GM12878 (cell line): ENCODE measurements at regions not wholly inside any gene's neighbourhood (a gene's known extent, or its start where the extent isn't known, plus 50 kb on each side); places are given as distances from the start of the nearest gene placed in this dataset.

Source experiments
- EP300 ChIP-seq, 2 experiments: fragments of 150-350 bp in 1 of 2; IDR thresholded peaks; 2 replicates each; pipeline ENCODE4 v1.6.1; 2011 to 2012; ENCODE audit warnings: low read depth in 2 of 2, low read length in 2 of 2, borderline replicate concordance in 1 of 2, improper control_type of control experiment in 1 of 2, inconsistent platforms in 1 of 2; ENCODE audit not compliant: control insufficient read depth in 1 of 2
- EZH2 ChIP-seq: IDR thresholded peaks from 2 replicates; pipeline ENCODE4 v1.6.1; 2012; ENCODE audit warnings: low read depth, mild to moderate bottlenecking, control low read depth, inconsistent platforms, low read length, borderline replicate concordance; ENCODE audit not compliant: control insufficient read depth
- NR2F1 ChIP-seq: fragments of 450-650 bp; conservative IDR thresholded peaks from 2 replicates; pipeline ENCODE4 v1.6.1; 2017; ENCODE audit warnings: mild to moderate bottlenecking
- RAD21 ChIP-seq: IDR thresholded peaks from 2 replicates; pipeline ENCODE4 v1.6.1; 2011; ENCODE audit warnings: mild to moderate bottlenecking, low read depth, low read length, moderate library complexity; ENCODE audit not compliant: insufficient read depth
- SMAD1 ChIP-seq: fragments of 450-650 bp; IDR thresholded peaks from 2 replicates; pipeline ENCODE4 v1.6.1; 2018; ENCODE audit warnings: mild to moderate bottlenecking, low read depth; ENCODE audit not compliant: partially characterized antibody
- SUPT20H ChIP-seq: IDR thresholded peaks from 2 replicates; pipeline ENCODE4 v1.6.1; 2011; ENCODE audit warnings: low read depth, mild to moderate bottlenecking, low read length, moderate library complexity, borderline replicate concordance; ENCODE audit not compliant: control insufficient read depth
- SUZ12 ChIP-seq: fragments of 200-600 bp; sonication (generic); IDR thresholded peaks from one replicate; pipeline ENCODE4 v1.6.1; 2018; ENCODE audit warnings: antibody characterized with exemption, mild to moderate bottlenecking; ENCODE audit not compliant: unreplicated experiment
- TF ChIP-seq, protein P1 (sequence below): IDR thresholded peaks from 2 replicates; pipeline ENCODE4 v1.6.1; 2012; ENCODE audit warnings: mild to moderate bottlenecking, low read depth, low read length
- TF ChIP-seq, protein P2 (sequence below), 3 experiments: IDR thresholded peaks in 2 of 3; conservative IDR thresholded peaks in 1 of 3; 2 replicates each; pipeline ENCODE4 v1.5.1; 2011; ENCODE audit warnings: low read depth in 3 of 3, low read length in 3 of 3, mild to moderate bottlenecking in 3 of 3, control low read depth in 2 of 3, moderate library complexity in 2 of 3, inconsistent platforms in 1 of 3, mixed read lengths in 1 of 3; ENCODE audit not compliant: control insufficient read depth in 2 of 3, insufficient read depth in 1 of 3; ENCODE audit errors: extremely low read depth in 1 of 3
- TF ChIP-seq, protein P3 (sequence below): fragments of 450-650 bp; IDR thresholded peaks from 2 replicates; pipeline ENCODE4 v1.6.1; 2016; ENCODE audit warnings: mild to moderate bottlenecking

DNA sequence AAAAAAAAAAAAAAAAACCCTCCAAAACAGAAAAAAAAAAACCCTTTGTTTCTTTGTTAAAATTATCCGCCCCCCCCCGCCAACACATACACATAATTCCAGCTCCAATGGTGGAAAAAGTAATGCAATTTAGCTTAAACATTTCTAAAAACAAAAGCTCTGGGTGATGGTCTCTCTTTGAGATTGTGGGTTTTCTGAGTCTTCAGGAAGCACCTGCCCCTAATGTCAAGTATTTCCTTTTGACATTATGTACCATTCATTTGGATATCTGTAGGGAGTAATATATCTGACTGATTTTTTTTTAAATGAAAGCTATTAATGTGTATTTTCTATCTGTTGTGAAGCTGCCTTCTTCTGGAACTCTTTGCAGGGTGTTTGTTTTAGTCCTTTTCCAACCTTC lies 389.7 kb downstream of the TAF11L14 start:
- TF ChIP-seq NR2F1 (no peak), SUZ12 (no peak), SMAD1 (no peak), RAD21 (no peak), EZH2 (no peak), SUPT20H (no peak), EP300 (IDR thresholded peaks at IDR 0.05; ENCODE audit: borderline replicate concordance in 1 of 2, control insufficient read depth in 1 of 2, low read depth in 2 of 2, low read length in 2 of 2) (no peak)
- TF ChIP-seq, protein P1, sequence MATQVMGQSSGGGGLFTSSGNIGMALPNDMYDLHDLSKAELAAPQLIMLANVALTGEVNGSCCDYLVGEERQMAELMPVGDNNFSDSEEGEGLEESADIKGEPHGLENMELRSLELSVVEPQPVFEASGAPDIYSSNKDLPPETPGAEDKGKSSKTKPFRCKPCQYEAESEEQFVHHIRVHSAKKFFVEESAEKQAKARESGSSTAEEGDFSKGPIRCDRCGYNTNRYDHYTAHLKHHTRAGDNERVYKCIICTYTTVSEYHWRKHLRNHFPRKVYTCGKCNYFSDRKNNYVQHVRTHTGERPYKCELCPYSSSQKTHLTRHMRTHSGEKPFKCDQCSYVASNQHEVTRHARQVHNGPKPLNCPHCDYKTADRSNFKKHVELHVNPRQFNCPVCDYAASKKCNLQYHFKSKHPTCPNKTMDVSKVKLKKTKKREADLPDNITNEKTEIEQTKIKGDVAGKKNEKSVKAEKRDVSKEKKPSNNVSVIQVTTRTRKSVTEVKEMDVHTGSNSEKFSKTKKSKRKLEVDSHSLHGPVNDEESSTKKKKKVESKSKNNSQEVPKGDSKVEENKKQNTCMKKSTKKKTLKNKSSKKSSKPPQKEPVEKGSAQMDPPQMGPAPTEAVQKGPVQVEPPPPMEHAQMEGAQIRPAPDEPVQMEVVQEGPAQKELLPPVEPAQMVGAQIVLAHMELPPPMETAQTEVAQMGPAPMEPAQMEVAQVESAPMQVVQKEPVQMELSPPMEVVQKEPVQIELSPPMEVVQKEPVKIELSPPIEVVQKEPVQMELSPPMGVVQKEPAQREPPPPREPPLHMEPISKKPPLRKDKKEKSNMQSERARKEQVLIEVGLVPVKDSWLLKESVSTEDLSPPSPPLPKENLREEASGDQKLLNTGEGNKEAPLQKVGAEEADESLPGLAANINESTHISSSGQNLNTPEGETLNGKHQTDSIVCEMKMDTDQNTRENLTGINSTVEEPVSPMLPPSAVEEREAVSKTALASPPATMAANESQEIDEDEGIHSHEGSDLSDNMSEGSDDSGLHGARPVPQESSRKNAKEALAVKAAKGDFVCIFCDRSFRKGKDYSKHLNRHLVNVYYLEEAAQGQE, result no peak
- TF ChIP-seq, protein P2, sequence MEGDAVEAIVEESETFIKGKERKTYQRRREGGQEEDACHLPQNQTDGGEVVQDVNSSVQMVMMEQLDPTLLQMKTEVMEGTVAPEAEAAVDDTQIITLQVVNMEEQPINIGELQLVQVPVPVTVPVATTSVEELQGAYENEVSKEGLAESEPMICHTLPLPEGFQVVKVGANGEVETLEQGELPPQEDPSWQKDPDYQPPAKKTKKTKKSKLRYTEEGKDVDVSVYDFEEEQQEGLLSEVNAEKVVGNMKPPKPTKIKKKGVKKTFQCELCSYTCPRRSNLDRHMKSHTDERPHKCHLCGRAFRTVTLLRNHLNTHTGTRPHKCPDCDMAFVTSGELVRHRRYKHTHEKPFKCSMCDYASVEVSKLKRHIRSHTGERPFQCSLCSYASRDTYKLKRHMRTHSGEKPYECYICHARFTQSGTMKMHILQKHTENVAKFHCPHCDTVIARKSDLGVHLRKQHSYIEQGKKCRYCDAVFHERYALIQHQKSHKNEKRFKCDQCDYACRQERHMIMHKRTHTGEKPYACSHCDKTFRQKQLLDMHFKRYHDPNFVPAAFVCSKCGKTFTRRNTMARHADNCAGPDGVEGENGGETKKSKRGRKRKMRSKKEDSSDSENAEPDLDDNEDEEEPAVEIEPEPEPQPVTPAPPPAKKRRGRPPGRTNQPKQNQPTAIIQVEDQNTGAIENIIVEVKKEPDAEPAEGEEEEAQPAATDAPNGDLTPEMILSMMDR (IDR thresholded peaks at IDR 0.05 in 2 of 3, conservative IDR thresholded peaks at IDR 0.05 in 1 of 3; ENCODE audit: control insufficient read depth in 2 of 3, extremely low read depth in 1 of 3, insufficient read depth in 1 of 3, low read depth in 3 of 3, low read length in 3 of 3), result no peak
- TF ChIP-seq, protein P3, sequence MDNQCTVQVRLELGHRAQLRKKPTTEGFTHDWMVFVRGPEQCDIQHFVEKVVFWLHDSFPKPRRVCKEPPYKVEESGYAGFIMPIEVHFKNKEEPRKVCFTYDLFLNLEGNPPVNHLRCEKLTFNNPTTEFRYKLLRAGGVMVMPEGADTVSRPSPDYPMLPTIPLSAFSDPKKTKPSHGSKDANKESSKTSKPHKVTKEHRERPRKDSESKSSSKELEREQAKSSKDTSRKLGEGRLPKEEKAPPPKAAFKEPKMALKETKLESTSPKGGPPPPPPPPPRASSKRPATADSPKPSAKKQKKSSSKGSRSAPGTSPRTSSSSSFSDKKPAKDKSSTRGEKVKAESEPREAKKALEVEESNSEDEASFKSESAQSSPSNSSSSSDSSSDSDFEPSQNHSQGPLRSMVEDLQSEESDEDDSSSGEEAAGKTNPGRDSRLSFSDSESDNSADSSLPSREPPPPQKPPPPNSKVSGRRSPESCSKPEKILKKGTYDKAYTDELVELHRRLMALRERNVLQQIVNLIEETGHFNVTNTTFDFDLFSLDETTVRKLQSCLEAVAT, result no peak
